GM12878 (cell line): ENCODE measurements at regions not wholly inside any gene's neighbourhood (a gene's known extent, or its start where the extent isn't known, plus 50 kb on each side); places are given as distances from the start of the nearest gene placed in this dataset.

Experiments used
- ATAC-seq: fragments of 200-7000 bp; cut with Tn5 transposase; 3 replicates; pipeline ENCODE4 v1.9.1; 2020; ENCODE audit warnings: mild to moderate bottlenecking, moderate library complexity
- BruUV-seq: library from RNA; stranded (reverse); fragments of 400-500 nt; replicated peaks from 2 replicates; lab custom pipeline; 2021; lab: Mats Ljungman, UMichigan
- CTCF ChIA-PET: fragments of 300-600 bp; sonication (Branson Sonifier 250); formaldehyde crosslinking; extraction: SDS; loops from one replicate; lab custom pipeline; 2021; ENCODE audit warnings: inconsistent platforms; lab: Yijun Ruan, JAX
- POLR2A ChIA-PET: fragments of 350-600 bp; formaldehyde crosslinking; extraction: SDS; loops from one replicate; lab custom pipeline; 2021; ENCODE audit warnings: inconsistent platforms; lab: Charles Lee
- RAD21 ChIA-PET: fragments of 300-600 bp; sonication (Branson Sonifier 250); formaldehyde crosslinking; loops from one replicate; lab custom pipeline; 2023; ENCODE audit warnings: antibody characterized with exemption; ENCODE audit not compliant: unreplicated experiment; lab: Charles Lee
- SMC1A ChIA-PET: fragments of 300-600 bp; sonication (Branson Sonifier 250); formaldehyde crosslinking; loops from one replicate; lab custom pipeline; 2023; ENCODE audit not compliant: unreplicated experiment, uncharacterized antibody; lab: Charles Lee
- DNase-seq: peaks from one replicate; pipeline ENCODE4 v3.0.0-alpha.2; 2011; ENCODE audit warnings: low read depth, low spot score
- FAIRE-seq: peaks from 3 replicates; lab custom pipeline; 2011; peaks lifted over from hg19 to GRCh38; lab: Jason Lieb, UNC
- H2AFZ ChIP-seq: 2 replicates; pipeline ENCODE4 v1.6.0; 2011; ENCODE audit warnings: low read depth, low read length, control low read depth; ENCODE audit not compliant: control insufficient read depth
- H3K27ac ChIP-seq: 2 replicates; pipeline ENCODE4 v1.5.1; 2011; ENCODE audit warnings: control low read depth; ENCODE audit not compliant: control insufficient read depth, insufficient read depth
- H3K27me3 ChIP-seq, 2 experiments: replicated peaks in 1 of 2; 2 replicates each; pipeline versions ENCODE4 v1.6.0 to v1.6.1; 2011; ENCODE audit warnings: low read length in 1 of 2; ENCODE audit not compliant: control insufficient read depth in 2 of 2, insufficient read depth in 2 of 2
- H3K36me3 ChIP-seq, 2 experiments: 2 replicates each; pipeline ENCODE4 v1.5.1; 2011; ENCODE audit warnings: low read length in 1 of 2; ENCODE audit not compliant: control insufficient read depth in 2 of 2, insufficient read depth in 2 of 2
- H3K4me1 ChIP-seq: 2 replicates; pipeline ENCODE4 v1.6.1; 2011; ENCODE audit warnings: mild to moderate bottlenecking, low read length, moderate library complexity, mixed read lengths; ENCODE audit not compliant: control insufficient read depth, insufficient read depth
- H3K4me2 ChIP-seq: 2 replicates; pipeline ENCODE4 v1.6.0; 2011; ENCODE audit warnings: control low read depth; ENCODE audit not compliant: control insufficient read depth, insufficient read depth
- H3K4me3 ChIP-seq: fragments of 200-600 bp; sonication (generic); 2 replicates; pipeline ENCODE4 v1.5.1; 2016
- H3K79me2 ChIP-seq: 2 replicates; pipeline ENCODE4 v1.6.0; 2011; ENCODE audit warnings: low read length; ENCODE audit not compliant: control insufficient read depth, insufficient read depth
- H3K9ac ChIP-seq: 2 replicates; pipeline ENCODE4 v1.8.0; 2011; ENCODE audit warnings: low read length, control low read depth, mixed read lengths; ENCODE audit not compliant: control insufficient read depth, insufficient read depth
- H3K9me3 ChIP-seq: replicated peaks from 3 replicates; pipeline ENCODE4 v1.5.1; 2011; ENCODE audit warnings: mild to moderate bottlenecking, low read length; ENCODE audit not compliant: control insufficient read depth, insufficient read depth
- H4K20me1 ChIP-seq: 2 replicates; pipeline ENCODE4 v1.6.0; 2011; ENCODE audit not compliant: control insufficient read depth, insufficient read depth
- BCL11A ChIP-seq: IDR thresholded peaks from 2 replicates; pipeline ENCODE4 v1.6.1; 2011; ENCODE audit warnings: low read depth, low read length
- BMI1 ChIP-seq: fragments of 450-650 bp; IDR thresholded peaks from 2 replicates; pipeline ENCODE4 v1.6.1; 2016; ENCODE audit warnings: mild to moderate bottlenecking, moderate library complexity, borderline replicate concordance
- CHD2 ChIP-seq: IDR thresholded peaks from 2 replicates; pipeline ENCODE4 v1.6.1; 2011; ENCODE audit warnings: low read depth, low read length, improper control_type of control experiment, borderline replicate concordance
- CREM ChIP-seq: IDR thresholded peaks from 2 replicates; pipeline ENCODE4 v1.6.1; 2014; ENCODE audit warnings: antibody characterized with exemption, low read depth
- FOXK2 ChIP-seq: fragments of 450-650 bp; IDR thresholded peaks from 2 replicates; pipeline ENCODE4 v1.6.1; 2017; ENCODE audit warnings: mild to moderate bottlenecking, moderate library complexity
- IRF4 ChIP-seq: IDR thresholded peaks from 2 replicates; pipeline ENCODE4 v1.6.1; 2011; ENCODE audit warnings: low read depth, low read length
- RB1 ChIP-seq: fragments of 450-650 bp; formaldehyde crosslinking; IDR thresholded peaks from 2 replicates; pipeline ENCODE4 v1.6.1; 2017; ENCODE audit warnings: mild to moderate bottlenecking, borderline replicate concordance
- ZZZ3 ChIP-seq: IDR thresholded peaks from 2 replicates; pipeline ENCODE4 v1.6.1; 2011; ENCODE audit warnings: low read depth; ENCODE audit not compliant: control insufficient read depth, insufficient read length
- WGBS: methylation state at CpG from one replicate; pipeline ENCODE4 v1.1.6; 2016; ENCODE audit warnings: low lambda C conversion rate; ENCODE audit not compliant: insufficient replicate concordance, insufficient coverage; ENCODE audit errors: missing lambda C conversion rate; 5-methylcytosine and 5-hydroxymethylcytosine counted together
- in situ Hi-C: fragments of 300-500 bp; cut with MboI; formaldehyde crosslinking; loops from 9 replicates; pipeline ENCODE4 v1.14.3; 2018; ENCODE audit warnings: mixed read lengths
- intact Hi-C: fragments of 100-400 bp; cut with micrococcal nuclease; formaldehyde crosslinking; loops from one replicate; pipeline ENCODE4 v1.14.2; 2022; ENCODE audit not compliant: unreplicated experiment
- TF ChIP-seq, protein P1 (sequence below): IDR thresholded peaks from 2 replicates; pipeline ENCODE4 v1.6.1; 2012; ENCODE audit warnings: low read depth, low read length, improper control_type of control experiment
- TF ChIP-seq, protein P2 (sequence below): fragments of 450-650 bp; formaldehyde crosslinking; IDR thresholded peaks from 2 replicates; pipeline ENCODE4 v1.4.0; 2020; ENCODE audit warnings: mild to moderate bottlenecking, moderate library complexity
- TF ChIP-seq, protein P3 (sequence below): fragments of 450-650 bp; IDR thresholded peaks from 2 replicates; pipeline ENCODE4 v1.6.1; 2016; ENCODE audit warnings: mild to moderate bottlenecking
- TF ChIP-seq, protein P4 (sequence below): IDR thresholded peaks from 2 replicates; pipeline ENCODE4 v1.6.1; 2011; ENCODE audit warnings: mild to moderate bottlenecking, low read depth, low read length, moderate library complexity; ENCODE audit not compliant: insufficient replicate concordance

DNA sequence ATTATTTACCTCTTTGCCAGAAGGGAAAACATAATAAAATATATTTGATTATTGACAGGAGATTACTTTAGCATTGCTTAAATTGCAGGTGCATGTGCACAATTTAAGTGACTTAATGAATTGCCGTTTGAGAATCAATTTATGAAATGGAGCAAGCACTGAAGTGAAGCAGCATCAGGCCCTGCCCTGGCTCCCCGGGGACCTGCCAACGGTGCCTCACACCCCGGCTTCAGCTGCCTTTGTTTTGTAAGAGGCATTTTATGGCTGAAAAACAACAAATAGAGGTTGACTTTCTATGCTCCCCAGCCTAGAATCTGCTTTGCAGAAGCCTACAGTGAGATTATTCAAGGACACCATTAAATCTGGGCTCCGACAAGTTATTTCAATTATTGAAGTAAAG is 359.1 kb upstream of the IRX4 start:
- CTCF ChIA-PET, result no interaction called here
- H3K9ac ChIP-seq, result no peak overlapping the region
- ATAC-seq (no peak), FAIRE-seq (no peak), DNase-seq (no peak)
- H3K27ac ChIP-seq, result no peak overlapping the region
- no peaks in the 10 kb centered on the region for H3K36me3 ChIP-seq
- no peaks in the 10 kb centered on the region for H4K20me1 ChIP-seq
- SMC1A ChIA-PET, result no interaction called here
- no TSS peak for BruUV-seq
- WGBS, result 20% methylated on average over 5 of the region's 5 CpGs
- intact Hi-C loops (no loop called here), in situ Hi-C loops (no loop called here)
- no peaks in the 10 kb centered on the region for H3K4me1 ChIP-seq
- H3K4me3 ChIP-seq, result no peak overlapping the region
- H3K4me2 ChIP-seq, result no peak overlapping the region
- no peaks in the 10 kb centered on the region for H3K27me3 ChIP-seq
- TF ChIP-seq, protein P1, sequence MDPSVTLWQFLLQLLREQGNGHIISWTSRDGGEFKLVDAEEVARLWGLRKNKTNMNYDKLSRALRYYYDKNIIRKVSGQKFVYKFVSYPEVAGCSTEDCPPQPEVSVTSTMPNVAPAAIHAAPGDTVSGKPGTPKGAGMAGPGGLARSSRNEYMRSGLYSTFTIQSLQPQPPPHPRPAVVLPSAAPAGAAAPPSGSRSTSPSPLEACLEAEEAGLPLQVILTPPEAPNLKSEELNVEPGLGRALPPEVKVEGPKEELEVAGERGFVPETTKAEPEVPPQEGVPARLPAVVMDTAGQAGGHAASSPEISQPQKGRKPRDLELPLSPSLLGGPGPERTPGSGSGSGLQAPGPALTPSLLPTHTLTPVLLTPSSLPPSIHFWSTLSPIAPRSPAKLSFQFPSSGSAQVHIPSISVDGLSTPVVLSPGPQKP, result no peak
- no peak for TF ChIP-seq ZZZ3
- TF ChIP-seq RB1, result no peak
- no peak for TF ChIP-seq BCL11A
- TF ChIP-seq, protein P2, sequence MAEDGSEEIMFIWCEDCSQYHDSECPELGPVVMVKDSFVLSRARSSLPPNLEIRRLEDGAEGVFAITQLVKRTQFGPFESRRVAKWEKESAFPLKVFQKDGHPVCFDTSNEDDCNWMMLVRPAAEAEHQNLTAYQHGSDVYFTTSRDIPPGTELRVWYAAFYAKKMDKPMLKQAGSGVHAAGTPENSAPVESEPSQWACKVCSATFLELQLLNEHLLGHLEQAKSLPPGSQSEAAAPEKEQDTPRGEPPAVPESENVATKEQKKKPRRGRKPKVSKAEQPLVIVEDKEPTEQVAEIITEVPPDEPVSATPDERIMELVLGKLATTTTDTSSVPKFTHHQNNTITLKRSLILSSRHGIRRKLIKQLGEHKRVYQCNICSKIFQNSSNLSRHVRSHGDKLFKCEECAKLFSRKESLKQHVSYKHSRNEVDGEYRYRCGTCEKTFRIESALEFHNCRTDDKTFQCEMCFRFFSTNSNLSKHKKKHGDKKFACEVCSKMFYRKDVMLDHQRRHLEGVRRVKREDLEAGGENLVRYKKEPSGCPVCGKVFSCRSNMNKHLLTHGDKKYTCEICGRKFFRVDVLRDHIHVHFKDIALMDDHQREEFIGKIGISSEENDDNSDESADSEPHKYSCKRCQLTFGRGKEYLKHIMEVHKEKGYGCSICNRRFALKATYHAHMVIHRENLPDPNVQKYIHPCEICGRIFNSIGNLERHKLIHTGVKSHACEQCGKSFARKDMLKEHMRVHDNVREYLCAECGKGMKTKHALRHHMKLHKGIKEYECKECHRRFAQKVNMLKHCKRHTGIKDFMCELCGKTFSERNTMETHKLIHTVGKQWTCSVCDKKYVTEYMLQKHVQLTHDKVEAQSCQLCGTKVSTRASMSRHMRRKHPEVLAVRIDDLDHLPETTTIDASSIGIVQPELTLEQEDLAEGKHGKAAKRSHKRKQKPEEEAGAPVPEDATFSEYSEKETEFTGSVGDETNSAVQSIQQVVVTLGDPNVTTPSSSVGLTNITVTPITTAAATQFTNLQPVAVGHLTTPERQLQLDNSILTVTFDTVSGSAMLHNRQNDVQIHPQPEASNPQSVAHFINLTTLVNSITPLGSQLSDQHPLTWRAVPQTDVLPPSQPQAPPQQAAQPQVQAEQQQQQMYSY (CRISPR knock-in tag), result no peak
- TF ChIP-seq, protein P3, sequence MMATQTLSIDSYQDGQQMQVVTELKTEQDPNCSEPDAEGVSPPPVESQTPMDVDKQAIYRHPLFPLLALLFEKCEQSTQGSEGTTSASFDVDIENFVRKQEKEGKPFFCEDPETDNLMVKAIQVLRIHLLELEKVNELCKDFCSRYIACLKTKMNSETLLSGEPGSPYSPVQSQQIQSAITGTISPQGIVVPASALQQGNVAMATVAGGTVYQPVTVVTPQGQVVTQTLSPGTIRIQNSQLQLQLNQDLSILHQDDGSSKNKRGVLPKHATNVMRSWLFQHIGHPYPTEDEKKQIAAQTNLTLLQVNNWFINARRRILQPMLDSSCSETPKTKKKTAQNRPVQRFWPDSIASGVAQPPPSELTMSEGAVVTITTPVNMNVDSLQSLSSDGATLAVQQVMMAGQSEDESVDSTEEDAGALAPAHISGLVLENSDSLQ, result no peak
- no peak for TF ChIP-seq BMI1
- no peak for TF ChIP-seq FOXK2
- no peak for TF ChIP-seq IRF4
- no peak for TF ChIP-seq CHD2
- TF ChIP-seq, protein P4, sequence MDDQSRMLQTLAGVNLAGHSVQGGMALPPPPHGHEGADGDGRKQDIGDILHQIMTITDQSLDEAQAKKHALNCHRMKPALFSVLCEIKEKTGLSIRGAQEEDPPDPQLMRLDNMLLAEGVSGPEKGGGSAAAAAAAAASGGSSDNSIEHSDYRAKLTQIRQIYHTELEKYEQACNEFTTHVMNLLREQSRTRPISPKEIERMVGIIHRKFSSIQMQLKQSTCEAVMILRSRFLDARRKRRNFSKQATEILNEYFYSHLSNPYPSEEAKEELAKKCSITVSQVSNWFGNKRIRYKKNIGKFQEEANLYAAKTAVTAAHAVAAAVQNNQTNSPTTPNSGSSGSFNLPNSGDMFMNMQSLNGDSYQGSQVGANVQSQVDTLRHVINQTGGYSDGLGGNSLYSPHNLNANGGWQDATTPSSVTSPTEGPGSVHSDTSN, result no peak
- TF ChIP-seq CREM, result no peak
- POLR2A ChIA-PET, result no interaction called here
- RAD21 ChIA-PET, result no interaction called here
- H3K79me2 ChIP-seq, result no peaks in the 10 kb centered on the region
- H3K9me3 ChIP-seq, result no peaks in the 10 kb centered on the region
- H2AFZ ChIP-seq, result no peak overlapping the region
